Brain pericyte (primary cell): ENCODE measurements at regions not wholly inside any gene's neighbourhood (a gene's known extent, or its start where the extent isn't known, plus 50 kb on each side); places are given as distances from the start of the nearest gene placed in this dataset.

Experiments
- DNase-seq: peaks from one replicate; pipeline ENCODE4 v3.0.0-alpha.2; 2012; ENCODE audit warnings: low read depth, low spot score

DNA sequence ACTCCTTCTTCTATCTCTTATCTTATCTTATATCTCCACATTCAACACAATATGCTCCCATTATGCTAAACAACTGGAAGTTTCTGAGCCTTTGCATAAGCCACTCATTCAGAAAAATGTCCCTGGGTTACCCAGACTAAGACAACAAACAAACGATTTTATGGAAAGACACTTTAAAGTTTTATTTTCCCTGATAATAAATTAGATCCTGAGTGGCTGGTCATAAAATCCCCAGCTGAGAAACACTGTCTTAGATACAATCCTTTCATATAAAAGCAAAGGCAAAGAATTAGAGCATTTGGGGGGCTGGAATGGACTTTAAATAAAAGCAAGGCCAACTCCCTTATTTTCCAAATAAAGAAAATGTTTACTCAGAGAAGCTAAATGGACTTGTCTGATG lies 322.3 kb downstream of the GBE1 start:
- no peak for DNase-seq

GRCh38 chr3:81437683-81438082 lies 323.8 kb downstream of the GBE1 start:
- no peak for DNase-seq

- DNase-seq = no peak
Measured at GRCh38 chr3:81436182-81436581, 325.3 kb downstream of the GBE1 start.

DNA sequence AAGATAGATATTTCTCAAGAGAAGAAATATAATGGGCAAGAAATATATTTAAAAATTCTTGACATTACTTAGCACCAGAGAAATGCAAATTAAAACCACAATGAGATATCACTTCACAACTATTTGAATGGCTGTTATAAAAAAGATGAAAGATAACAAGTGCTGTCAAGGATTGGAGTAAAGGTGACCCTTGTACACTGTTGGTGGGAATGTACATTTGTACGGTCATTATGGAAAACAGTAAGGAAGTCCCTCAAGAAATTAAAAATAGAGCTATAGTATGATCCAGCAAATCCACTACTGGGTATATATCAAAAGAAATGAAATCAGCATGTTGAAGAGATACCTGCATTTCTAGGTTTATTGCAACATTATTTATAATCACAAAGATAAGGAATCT lies 326.4 kb downstream of the GBE1 start:
- no peak for DNase-seq

DNA sequence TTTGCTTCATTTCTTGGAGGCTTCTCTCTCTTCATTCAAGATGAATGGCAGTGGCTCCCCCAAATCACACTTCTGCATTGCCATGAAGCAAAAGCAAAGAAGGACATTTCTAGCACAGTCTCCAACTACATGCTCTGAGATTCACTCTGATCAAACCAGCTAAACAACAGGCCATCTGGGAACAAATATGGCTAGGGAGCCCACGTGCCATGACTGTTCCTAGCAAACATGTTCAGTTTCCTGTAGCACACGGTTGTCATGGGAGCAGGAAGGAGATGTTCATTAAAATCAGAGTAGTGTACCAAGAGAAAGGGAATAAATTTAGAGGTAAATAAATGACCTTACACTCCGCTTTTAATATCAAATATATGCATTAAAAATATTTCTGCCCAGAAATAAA lies 327.3 kb downstream of the GBE1 start:
- DNase-seq = no peak

- no peak for DNase-seq
Measured at GRCh38 chr3:81433675-81434074, 327.8 kb downstream of the GBE1 start.

GRCh38 chr3:81432456-81432855 lies 329.0 kb downstream of the GBE1 start:
- no peak for DNase-seq

DNA sequence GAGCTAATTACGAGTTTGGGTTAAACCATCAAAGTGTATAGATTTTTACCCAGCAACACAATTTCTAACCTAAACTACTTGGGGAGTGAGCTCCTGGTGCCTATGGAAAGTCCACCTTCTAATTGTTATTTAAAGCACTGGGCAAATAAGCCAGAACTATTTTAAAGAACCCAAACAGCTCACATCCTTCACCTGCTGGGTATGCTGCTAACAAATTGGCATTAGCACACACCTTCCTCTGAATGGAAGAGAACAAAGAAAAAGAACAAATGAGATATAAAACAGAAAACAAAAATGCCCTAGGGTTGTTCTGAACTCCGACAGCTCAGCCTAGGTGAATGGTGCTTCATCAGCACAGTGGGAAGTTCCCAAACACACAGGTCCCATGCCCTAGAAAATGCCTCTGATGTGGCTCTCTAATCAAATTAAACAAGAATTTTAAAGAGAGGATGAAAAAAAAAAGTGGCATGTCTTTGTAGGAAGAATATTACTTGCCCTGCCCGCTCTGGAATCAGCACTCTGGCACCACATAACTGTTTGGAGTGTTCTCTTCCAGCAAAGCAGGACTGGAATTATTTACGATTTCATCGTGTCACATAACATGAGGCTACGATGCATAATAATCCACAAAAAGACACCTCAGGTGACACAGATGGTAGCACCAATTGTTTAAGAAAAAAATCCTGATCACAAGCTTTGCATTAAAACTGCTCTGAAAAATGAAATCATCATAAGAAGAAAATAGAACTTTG lies 334.4 kb downstream of the GBE1 start:
- no peak for DNase-seq

GRCh38 chr3:81425198-81425868 lies 336.1 kb downstream of the GBE1 start:
- no peak for DNase-seq

DNA sequence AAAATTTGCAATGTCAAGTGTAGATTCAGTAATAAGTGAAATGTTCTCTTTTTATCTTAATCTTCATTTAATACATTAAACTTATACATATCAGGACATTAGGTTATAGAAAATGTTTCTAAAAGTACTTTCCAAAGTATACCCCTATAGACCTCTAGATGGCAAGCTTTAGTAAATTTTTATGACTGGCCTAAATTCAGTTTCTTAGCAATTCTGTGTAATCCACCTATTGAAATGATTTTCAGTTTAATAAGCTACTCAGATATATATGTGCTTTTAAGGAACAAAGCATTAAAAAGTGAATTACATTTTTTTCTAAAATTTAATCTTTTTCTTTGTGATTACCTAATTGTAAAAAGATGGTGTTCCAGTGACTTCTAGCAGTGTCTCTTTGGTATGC lies 342.2 kb downstream of the GBE1 start:
- no peak for DNase-seq

GRCh38 chr3:81416812-81417211 lies 344.6 kb downstream of the GBE1 start:
- DNase-seq = no peak

DNA sequence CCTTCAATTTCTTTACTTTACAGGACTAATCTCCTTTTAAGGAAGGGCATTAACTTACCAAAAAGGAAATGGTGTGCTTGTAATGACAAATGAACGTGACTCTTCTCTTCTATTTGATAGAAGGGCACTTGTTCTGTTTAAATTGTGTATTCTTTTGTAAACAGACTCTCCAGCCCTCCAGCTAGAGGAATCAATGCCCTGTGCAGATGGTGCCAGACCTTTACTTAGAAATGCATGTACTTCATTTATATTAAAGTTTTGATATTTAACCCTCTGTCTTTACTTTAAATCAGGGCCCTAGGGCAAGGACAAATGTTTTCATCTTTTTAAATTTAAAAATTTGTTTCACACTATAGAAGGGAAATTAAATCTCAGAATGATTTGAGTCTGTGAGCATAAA lies 355.1 kb downstream of the GBE1 start:
- DNase-seq = no peak

DNA sequence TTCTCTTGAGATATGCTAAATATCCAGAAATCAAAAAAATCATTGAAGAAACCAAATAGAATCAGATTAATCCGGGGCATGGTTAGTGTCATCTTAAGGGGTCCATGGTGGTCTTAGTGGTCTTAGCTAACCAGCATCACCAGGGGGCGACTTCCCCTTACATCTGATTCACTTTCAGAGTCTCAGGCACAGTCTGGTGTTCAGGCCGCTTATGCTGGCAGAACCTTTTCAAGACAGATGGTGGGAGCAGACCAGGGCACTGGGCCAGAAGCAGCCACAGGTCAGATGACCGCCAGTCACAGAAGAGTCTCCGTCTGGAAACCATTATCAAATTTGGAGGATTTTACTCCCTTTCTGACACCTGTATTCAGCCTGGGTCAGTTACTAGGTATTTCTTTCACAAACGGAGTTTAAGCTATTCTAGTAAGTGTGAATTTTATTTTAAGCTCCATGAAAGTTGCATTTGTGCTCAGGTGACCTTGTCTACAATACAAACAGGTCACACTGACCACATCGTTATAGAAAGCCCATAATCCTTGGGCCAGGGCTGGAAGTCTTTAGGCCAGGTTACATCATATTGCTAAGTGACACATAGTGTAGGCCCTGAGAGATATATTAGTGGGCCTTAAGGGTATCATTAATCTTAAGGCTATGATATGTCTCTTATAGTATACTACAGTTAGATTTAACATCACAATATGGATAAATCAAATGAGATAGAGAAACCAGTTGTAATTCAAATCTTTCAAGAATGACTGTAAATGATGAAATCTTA lies 365.5 kb downstream of the GBE1 start:
- DNase-seq = no peak

DNA sequence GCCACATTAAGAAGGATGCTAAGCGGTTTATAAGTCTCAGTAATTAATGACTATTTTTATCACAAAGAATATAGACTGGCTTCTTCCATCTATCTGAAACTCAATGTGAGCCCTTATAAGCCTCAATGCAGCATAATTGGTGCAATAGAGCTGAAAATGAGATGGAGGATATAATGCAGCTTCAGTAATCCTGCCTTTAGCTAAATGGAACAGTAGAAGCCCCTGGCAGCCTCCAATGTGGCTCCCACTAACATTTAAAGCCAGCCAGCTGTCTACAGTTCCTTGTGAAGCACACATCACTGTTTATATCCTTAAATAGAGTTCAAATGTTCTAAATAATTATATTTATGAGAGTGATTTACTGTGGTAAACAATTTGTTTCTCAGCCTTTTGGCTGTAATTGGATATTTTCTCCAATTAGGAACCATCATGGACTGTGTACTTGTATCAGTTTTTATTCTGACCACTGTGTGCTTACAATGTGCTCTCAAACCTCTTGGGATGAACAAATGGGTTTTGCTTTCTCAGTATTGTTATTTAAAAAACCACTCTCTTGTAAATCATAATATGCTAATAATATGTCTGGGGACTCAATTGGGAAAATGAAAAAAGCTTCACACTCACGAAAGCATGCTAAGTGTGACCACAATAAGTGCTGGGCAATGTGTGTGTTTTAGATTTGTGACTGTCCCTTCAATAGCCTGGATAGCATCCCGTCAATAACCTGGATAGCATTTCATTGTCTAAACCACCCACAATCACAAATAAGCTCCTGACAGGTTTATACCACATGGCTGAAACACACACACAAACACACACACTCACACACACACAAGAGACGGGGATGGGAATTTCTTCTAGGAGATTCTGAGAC lies 366.6 kb downstream of the GBE1 start:
- no peak for DNase-seq

DNA sequence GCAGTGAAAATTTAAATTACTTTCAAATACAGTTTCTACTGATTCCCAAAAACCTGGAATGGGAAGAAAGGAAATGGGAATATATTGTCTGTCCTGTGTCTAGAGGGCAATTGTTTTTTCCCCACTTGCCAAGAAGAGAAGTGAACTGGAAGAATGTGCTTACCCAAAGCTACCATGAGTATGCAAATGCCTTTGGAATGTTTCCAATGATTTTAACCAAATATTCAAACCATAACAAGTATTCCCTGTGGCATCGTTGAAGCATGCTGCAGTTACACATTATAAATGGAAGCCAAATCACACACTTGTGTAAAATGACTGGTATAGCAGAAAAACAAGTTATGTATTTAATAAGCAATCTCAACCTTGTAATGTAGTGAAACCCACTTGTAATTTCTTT lies 368.2 kb downstream of the GBE1 start:
- DNase-seq = no peak

DNA sequence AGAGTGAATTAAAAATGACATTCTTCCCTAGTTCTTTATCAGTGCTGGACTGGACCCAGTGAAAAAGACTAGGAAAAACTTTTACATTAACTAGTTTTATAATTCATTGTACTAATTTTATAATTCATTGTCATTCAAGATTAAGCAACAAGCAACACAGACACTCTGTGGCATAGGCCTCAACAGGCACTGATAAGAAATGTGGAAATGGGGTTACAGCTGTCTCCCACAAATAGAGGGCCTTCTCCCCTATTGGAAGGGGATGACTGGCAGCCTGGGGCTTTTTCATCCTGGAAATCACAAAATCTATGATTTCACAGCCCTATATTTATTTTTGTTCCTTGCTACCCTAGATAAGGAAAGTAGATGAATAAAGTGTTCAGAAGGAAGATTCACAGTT lies 370.6 kb downstream of the GBE1 start:
- DNase-seq = no peak

- DNase-seq = no peak
Measured at GRCh38 chr3:81388191-81388590, 373.3 kb downstream of the GBE1 start.

- DNase-seq = no peak
Measured at GRCh38 chr3:81382470-81382869, 379.0 kb downstream of the GBE1 start.

- DNase-seq = no peak
Measured at GRCh38 chr3:81380234-81380633, 381.2 kb downstream of the GBE1 start.

DNA sequence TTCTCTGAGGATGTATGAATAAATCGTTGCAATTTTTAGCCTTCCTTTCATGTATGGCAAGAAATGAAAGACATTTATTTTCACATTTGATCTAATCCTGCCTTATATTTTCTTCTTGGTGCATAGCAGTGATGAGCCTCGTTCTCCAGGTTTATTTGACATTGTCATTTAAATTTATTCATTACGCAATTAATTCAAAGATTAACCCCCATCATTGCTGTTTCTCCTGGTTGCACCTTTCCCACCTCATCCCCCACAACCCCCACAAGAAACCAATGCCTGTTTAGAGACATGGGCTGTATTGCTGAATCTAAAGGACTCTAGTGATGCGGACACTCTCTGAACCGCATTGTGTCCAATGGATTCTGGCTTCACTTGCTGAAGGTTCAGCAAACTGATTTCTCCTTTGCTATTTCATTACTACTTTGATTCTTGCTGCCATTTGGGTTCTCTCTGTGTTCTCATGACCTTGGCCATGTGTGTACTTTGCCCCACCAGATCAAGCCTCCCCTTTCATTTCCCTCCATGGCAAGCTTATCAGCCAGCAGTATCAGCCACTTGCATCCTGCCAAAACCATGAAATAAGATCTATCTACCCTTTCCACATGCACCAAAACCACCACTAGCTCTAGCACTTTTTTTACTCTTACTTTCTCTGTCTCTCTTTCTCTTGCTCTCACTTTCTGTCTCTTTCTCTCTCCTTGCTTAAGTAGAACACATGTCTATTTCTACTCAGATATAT lies 382.7 kb downstream of the GBE1 start:
- no peak for DNase-seq

DNA sequence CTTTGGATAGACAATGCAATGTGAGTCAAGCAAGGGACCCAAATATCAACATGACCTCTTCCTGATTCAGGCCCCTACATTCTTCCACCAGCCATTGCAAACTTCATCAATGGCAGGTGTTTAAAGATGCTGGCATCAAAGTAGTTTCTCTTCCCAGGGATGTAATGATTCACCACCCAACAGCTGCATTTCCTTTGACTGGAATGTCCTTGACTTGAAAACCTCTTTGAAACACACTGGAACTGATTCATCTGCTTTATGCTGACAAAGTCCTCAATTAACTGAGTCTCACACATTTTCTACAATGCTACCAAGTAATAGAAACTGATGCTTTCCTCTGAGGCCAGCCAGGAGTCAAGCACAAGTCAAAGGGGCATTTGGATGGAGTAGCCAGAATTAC lies 385.5 kb downstream of the GBE1 start:
- DNase-seq = no peak
